HepG2 (cell line): ENCODE measurements at regions not wholly inside any gene's neighbourhood (a gene's known extent, or its start where the extent isn't known, plus 50 kb on each side); places are given as distances from the start of the nearest gene placed in this dataset.

Experiments used
- EZH2 ChIP-seq: conservative IDR thresholded peaks from 2 replicates; pipeline ENCODE4 v1.6.1; 2012; ENCODE audit warnings: mild to moderate bottlenecking, low read depth, low read length, moderate library complexity
- HCFC1 ChIP-seq: fragments of 150-350 bp; IDR thresholded peaks from 2 replicates; pipeline ENCODE4 v1.6.1; 2014; ENCODE audit warnings: low read depth, low read length
- HNRNPH1 ChIP-seq: fragments of 200-400 bp; formaldehyde crosslinking; optimal IDR thresholded peaks from 2 replicates; pipeline ENCODE3; 2017; ENCODE audit warnings: mild to moderate bottlenecking, low read depth, low read length
- NCOR1 ChIP-seq: fragments of 200-600 bp; sonication (generic); IDR thresholded peaks from 2 replicates; pipeline ENCODE4 v1.7.0; 2017; ENCODE audit warnings: antibody characterized with exemption, low read length, borderline replicate concordance
- SMARCE1 ChIP-seq: fragments of 450-650 bp; IDR thresholded peaks from 2 replicates; pipeline ENCODE4 v1.6.1; 2017; ENCODE audit warnings: borderline replicate concordance
- ZMAT3 ChIP-seq: sonication (generic); formaldehyde crosslinking; conservative IDR thresholded peaks from 2 replicates; pipeline ENCODE4 v1.7.0; 2021; ENCODE audit warnings: missing genetic modification reagents
- ZSCAN29 ChIP-seq: sonication (generic); formaldehyde crosslinking; conservative IDR thresholded peaks from 2 replicates; pipeline ENCODE4 v1.4.0; 2020; ENCODE audit warnings: mild to moderate bottlenecking, missing genetic modification reagents
- TF ChIP-seq, protein P1 (sequence below): sonication (generic); formaldehyde crosslinking; IDR thresholded peaks from 2 replicates; pipeline ENCODE4 v1.5.0; 2020; ENCODE audit warnings: mild to moderate bottlenecking, missing genetic modification reagents, moderate library complexity
- TF ChIP-seq, protein P2 (sequence below): sonication (generic); formaldehyde crosslinking; IDR thresholded peaks from 2 replicates; pipeline ENCODE4 v1.8.1; 2022; ENCODE audit warnings: low read depth, mild to moderate bottlenecking, missing genetic modification reagents
- TF ChIP-seq, protein P3 (sequence below): sonication (generic); formaldehyde crosslinking; IDR thresholded peaks from 2 replicates; pipeline ENCODE4 v1.4.0; 2020; ENCODE audit warnings: mild to moderate bottlenecking, missing genetic modification reagents
- TF ChIP-seq, protein P4 (sequence below): sonication (generic); formaldehyde crosslinking; IDR thresholded peaks from 2 replicates; pipeline ENCODE4 v1.4.0; 2020; ENCODE audit warnings: missing genetic modification reagents

DNA sequence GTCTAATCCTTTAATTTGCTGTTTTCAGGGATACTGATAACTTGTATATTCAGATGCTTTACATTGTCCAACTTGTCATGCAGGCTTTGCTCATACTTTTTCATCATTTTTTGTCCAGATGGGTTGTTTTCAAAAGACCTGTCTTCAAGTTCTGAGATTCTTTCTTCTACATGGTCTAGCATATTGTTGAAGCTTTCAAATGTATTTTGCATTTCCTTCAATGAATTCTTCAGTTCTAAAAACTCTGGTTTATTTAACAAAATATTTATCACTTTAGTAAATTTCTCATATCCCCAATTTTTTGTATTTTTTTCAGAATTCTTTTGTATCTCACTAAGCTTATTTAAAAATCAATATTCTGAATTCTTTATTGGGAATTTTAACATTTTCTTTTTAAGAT, 388.3 kb upstream of the IL12A start:
- no peak for TF ChIP-seq EZH2
- TF ChIP-seq, protein P1, sequence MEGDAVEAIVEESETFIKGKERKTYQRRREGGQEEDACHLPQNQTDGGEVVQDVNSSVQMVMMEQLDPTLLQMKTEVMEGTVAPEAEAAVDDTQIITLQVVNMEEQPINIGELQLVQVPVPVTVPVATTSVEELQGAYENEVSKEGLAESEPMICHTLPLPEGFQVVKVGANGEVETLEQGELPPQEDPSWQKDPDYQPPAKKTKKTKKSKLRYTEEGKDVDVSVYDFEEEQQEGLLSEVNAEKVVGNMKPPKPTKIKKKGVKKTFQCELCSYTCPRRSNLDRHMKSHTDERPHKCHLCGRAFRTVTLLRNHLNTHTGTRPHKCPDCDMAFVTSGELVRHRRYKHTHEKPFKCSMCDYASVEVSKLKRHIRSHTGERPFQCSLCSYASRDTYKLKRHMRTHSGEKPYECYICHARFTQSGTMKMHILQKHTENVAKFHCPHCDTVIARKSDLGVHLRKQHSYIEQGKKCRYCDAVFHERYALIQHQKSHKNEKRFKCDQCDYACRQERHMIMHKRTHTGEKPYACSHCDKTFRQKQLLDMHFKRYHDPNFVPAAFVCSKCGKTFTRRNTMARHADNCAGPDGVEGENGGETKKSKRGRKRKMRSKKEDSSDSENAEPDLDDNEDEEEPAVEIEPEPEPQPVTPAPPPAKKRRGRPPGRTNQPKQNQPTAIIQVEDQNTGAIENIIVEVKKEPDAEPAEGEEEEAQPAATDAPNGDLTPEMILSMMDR (CRISPR knock-in tag) = no peak
- no peak for TF ChIP-seq HNRNPH1
- no peak for TF ChIP-seq HCFC1
- TF ChIP-seq SMARCE1 = no peak
- TF ChIP-seq, protein P2, sequence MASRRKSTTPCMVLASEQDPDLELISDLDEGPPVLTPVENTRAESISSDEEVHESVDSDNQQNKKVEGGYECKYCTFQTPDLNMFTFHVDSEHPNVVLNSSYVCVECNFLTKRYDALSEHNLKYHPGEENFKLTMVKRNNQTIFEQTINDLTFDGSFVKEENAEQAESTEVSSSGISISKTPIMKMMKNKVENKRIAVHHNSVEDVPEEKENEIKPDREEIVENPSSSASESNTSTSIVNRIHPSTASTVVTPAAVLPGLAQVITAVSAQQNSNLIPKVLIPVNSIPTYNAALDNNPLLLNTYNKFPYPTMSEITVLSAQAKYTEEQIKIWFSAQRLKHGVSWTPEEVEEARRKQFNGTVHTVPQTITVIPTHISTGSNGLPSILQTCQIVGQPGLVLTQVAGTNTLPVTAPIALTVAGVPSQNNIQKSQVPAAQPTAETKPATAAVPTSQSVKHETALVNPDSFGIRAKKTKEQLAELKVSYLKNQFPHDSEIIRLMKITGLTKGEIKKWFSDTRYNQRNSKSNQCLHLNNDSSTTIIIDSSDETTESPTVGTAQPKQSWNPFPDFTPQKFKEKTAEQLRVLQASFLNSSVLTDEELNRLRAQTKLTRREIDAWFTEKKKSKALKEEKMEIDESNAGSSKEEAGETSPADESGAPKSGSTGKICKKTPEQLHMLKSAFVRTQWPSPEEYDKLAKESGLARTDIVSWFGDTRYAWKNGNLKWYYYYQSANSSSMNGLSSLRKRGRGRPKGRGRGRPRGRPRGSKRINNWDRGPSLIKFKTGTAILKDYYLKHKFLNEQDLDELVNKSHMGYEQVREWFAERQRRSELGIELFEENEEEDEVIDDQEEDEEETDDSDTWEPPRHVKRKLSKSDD (CRISPR knock-in tag) = no peak
- TF ChIP-seq, protein P3, sequence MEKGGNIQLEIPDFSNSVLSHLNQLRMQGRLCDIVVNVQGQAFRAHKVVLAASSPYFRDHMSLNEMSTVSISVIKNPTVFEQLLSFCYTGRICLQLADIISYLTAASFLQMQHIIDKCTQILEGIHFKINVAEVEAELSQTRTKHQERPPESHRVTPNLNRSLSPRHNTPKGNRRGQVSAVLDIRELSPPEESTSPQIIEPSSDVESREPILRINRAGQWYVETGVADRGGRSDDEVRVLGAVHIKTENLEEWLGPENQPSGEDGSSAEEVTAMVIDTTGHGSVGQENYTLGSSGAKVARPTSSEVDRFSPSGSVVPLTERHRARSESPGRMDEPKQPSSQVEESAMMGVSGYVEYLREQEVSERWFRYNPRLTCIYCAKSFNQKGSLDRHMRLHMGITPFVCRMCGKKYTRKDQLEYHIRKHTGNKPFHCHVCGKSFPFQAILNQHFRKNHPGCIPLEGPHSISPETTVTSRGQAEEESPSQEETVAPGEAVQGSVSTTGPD (CRISPR knock-in tag) = no peak
- TF ChIP-seq, protein P4, sequence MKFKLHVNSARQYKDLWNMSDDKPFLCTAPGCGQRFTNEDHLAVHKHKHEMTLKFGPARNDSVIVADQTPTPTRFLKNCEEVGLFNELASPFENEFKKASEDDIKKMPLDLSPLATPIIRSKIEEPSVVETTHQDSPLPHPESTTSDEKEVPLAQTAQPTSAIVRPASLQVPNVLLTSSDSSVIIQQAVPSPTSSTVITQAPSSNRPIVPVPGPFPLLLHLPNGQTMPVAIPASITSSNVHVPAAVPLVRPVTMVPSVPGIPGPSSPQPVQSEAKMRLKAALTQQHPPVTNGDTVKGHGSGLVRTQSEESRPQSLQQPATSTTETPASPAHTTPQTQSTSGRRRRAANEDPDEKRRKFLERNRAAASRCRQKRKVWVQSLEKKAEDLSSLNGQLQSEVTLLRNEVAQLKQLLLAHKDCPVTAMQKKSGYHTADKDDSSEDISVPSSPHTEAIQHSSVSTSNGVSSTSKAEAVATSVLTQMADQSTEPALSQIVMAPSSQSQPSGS = no peak
- no peak for TF ChIP-seq ZSCAN29 (CRISPR knock-in tag)
- no peak for TF ChIP-seq ZMAT3 (CRISPR knock-in tag)
- no peak for TF ChIP-seq NCOR1
